GM12891 (cell line): ENCODE measurements at regions not wholly inside any gene's neighbourhood (a gene's known extent, or its start where the extent isn't known, plus 50 kb on each side); places are given as distances from the start of the nearest gene placed in this dataset.

ENCODE experiments used
- PAX5 ChIP-seq: IDR thresholded peaks from 2 replicates; pipeline ENCODE4 v1.6.1; 2011; ENCODE audit warnings: low read length, moderate library complexity, mild to moderate bottlenecking; ENCODE audit not compliant: insufficient read depth, severe bottlenecking
- POLR2A ChIP-seq: IDR thresholded peaks from 2 replicates; pipeline ENCODE4 v1.6.1; 2011; ENCODE audit warnings: low read depth, low read length, control low read depth
- POLR2AphosphoS5 ChIP-seq: IDR thresholded peaks from 2 replicates; pipeline ENCODE4 v1.6.1; 2011; ENCODE audit warnings: low read depth, low read length, control low read depth
- SPI1 ChIP-seq: IDR thresholded peaks from 2 replicates; pipeline ENCODE4 v1.6.1; 2011; ENCODE audit warnings: low read depth, low read length, control low read depth
- TAF1 ChIP-seq: IDR thresholded peaks from 2 replicates; pipeline ENCODE4 v1.6.1; 2011; ENCODE audit warnings: low read depth, low read length, control low read depth

DNA sequence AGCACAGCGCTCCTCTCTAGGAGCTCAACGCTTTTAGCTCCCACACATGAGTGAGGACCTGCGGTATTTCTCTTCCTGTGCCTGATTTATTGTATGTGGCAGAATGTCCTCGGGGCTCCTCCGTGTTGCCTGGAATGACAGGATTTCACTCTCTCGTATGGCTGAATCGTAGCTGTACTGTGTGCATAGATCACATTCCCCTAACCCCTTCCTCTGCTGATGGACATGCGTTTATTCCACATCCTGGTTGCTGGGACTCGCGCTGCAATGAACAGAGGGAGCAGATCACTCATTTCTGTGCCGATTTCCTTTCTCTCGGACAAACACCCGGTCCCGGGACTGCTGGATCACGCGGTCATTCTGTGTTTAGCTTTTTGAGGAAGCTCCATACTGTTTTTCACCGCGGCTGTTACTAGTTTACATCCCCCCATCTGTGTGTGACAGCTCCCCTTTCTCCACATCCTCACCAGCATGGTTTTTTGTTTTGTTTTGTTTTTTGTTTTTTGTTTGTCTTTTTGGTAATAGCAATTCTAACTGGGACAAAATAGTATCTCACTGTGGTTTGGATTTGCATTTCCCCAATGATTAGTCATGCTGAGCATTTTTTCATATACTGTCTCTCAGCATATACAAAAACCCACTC lies 76.3 kb downstream of the FOXL3 start:
- TF ChIP-seq POLR2A (no peak), POLR2AphosphoS5 (no peak), PAX5 (no peak), TAF1 (no peak), SPI1 (no peak)
